ENCODE measurements at regions not wholly inside any gene's neighbourhood (a gene's known extent, or its start where the extent isn't known, plus 50 kb on each side); places are given as distances from the start of the nearest gene placed in this dataset.
A peak's percentile ranks its signal among the peaks of the same experiment; 100 is the strongest.

- no peaks in the 10 kb centered on the region for H3K27me3 ChIP-seq (ENCODE audit: control insufficient read depth in 2 of 2, insufficient read depth in 2 of 2, low read length in 2 of 2)
- no peaks in the 10 kb centered on the region for H3K9me3 ChIP-seq (replicated peaks; ENCODE audit: control insufficient read depth, insufficient read depth, low read depth, low read length)
- ChIA-PET POLR2A (no interaction called here), CTCF (ENCODE audit: low intra/inter-chr PET ratio) (no interaction called here)
- H3K27ac ChIP-seq (ENCODE audit: extremely low read depth, low read depth, low read length) = no peak overlapping the region
- no peak overlapping the region for H3K9ac ChIP-seq (ENCODE audit: insufficient read depth in 1 of 2, low read depth in 2 of 2, low read length in 2 of 2)
- FAIRE-seq (no peak), ATAC-seq (no peak), DNase-seq (ENCODE audit: extremely low read depth in 1 of 4, low spot score in 3 of 4) (no peak)
- H3K4me3 ChIP-seq = no peak overlapping the region
- no peaks in the 10 kb centered on the region for H3K79me2 ChIP-seq (ENCODE audit: control insufficient read depth, insufficient read depth, low read length)
- intact Hi-C loops (cut with micrococcal nuclease) (no loop called here), in situ Hi-C loops (cut with MboI) (no loop called here)
- H2AFZ ChIP-seq (ENCODE audit: low read depth, low read length) = no peak overlapping the region
- WGBS (ENCODE audit: insufficient coverage, low coverage, missing lambda C conversion rate) = 34% methylated on average over 3 of the region's 4 CpGs
- H3K9me1 ChIP-seq (ENCODE audit: control insufficient read depth, insufficient read depth, low read length) = no peaks in the 10 kb centered on the region
- H3K36me3 ChIP-seq (ENCODE audit: control insufficient read depth, insufficient read depth, low read length) = no peaks in the 10 kb centered on the region
- H3K4me1 ChIP-seq (replicated peaks in 1 of 2; ENCODE audit: control insufficient read depth in 2 of 2, insufficient read depth in 2 of 2, low read length in 2 of 2) = no peaks in the 10 kb centered on the region
- no peak overlapping the region for H3K4me2 ChIP-seq (ENCODE audit: insufficient read depth, low read length)
- TF ChIP-seq FOXJ3 (CRISPR knock-in tag; IDR thresholded peaks at IDR 0.05) = no peak
- no peak for TF ChIP-seq HNRNPL (IDR thresholded peaks at IDR 0.05; ENCODE audit: low read depth, low read length)
- no TSS peak for BruUV-seq (replicated peaks)
- H4K20me1 ChIP-seq (replicated peaks; ENCODE audit: control insufficient read depth, insufficient read depth, low read length) = no peaks in the 10 kb centered on the region
These were observed 114.1 kb upstream of the KLHL4 start for GRCh38 chrX:87403551-87403950.

- Histone ChIP-seq H2AFZ (ENCODE audit: low read depth, low read length) (no peak overlapping the region), H3K27me3 (ENCODE audit: control insufficient read depth in 2 of 2, insufficient read depth in 2 of 2, low read length in 2 of 2) (no peaks in the 10 kb centered on the region), H3K4me3 (no peak overlapping the region), H4K20me1 (replicated peaks; ENCODE audit: control insufficient read depth, insufficient read depth, low read length) (no peaks in the 10 kb centered on the region), H3K4me1 (replicated peaks in 1 of 2; ENCODE audit: control insufficient read depth in 2 of 2, insufficient read depth in 2 of 2, low read length in 2 of 2) (peaks cover 0 to 4% of the 10 kb centered on the region in 2 experiments; a peak in 3 of 5 replicates), H3K4me2 (ENCODE audit: insufficient read depth, low read length) (no peak overlapping the region), H3K9me1 (ENCODE audit: control insufficient read depth, insufficient read depth, low read length) (no peaks in the 10 kb centered on the region), H3K36me3 (ENCODE audit: control insufficient read depth, insufficient read depth, low read length) (no peaks in the 10 kb centered on the region), H3K27ac (ENCODE audit: extremely low read depth, low read depth, low read length) (peak overlapping the region; percentile 58; the same call in 1 of the 3 replicates), H3K9ac (ENCODE audit: insufficient read depth in 1 of 2, low read depth in 2 of 2, low read length in 2 of 2) (no peak overlapping the region), H3K9me3 (replicated peaks; ENCODE audit: control insufficient read depth, insufficient read depth, low read depth, low read length) (no peaks in the 10 kb centered on the region), H3K79me2 (ENCODE audit: control insufficient read depth, insufficient read depth, low read length) (no peaks in the 10 kb centered on the region)
- POLR2A ChIA-PET = no interaction called here
- CTCF ChIA-PET (ENCODE audit: low intra/inter-chr PET ratio) = no interaction called here
- ATAC-seq (peak; percentile 88), FAIRE-seq (no peak), DNase-seq (ENCODE audit: extremely low read depth in 1 of 4, low spot score in 3 of 4) (peak; percentile 8 to 68 (median 29))
- in situ Hi-C loops (cut with MboI) (no loop called here), intact Hi-C loops (cut with micrococcal nuclease) (no loop called here)
- WGBS (ENCODE audit: insufficient coverage, low coverage, missing lambda C conversion rate) = 4% methylated on average over 6 of the region's 7 CpGs
- BruUV-seq (replicated peaks) = no TSS peak
- TF ChIP-seq HDAC1 (IDR thresholded peaks at IDR 0.05) = no peak
- 0 out of 2 replicates have a peak, but pooled peaks have one; percentile 19 for TF ChIP-seq CBFA2T2 (conservative IDR thresholded peaks at IDR 0.05)
- TF ChIP-seq NEUROD1 (IDR thresholded peaks at IDR 0.05; ENCODE audit: borderline replicate concordance, low read depth, low read length, partially characterized antibody) = no peak
- TF ChIP-seq DPF2 (IDR thresholded peaks at IDR 0.05) = 0 out of 2 replicates have a peak, but pooled peaks have one; percentile 30
- TF ChIP-seq ESRRA (IDR thresholded peaks at IDR 0.05; ENCODE audit: borderline replicate concordance, low read depth) = 0 out of 2 replicates have a peak, but pooled peaks have one; percentile 18
- TF ChIP-seq ATF7 (IDR thresholded peaks at IDR 0.05) = peak; percentile 34; the same call in 1 of the 2 replicates
- peak; percentile 75 for TF ChIP-seq NFIC (IDR thresholded peaks at IDR 0.05)
- peak; percentile 79; the same call in 1 of the 2 replicates for TF ChIP-seq ZBTB7A (IDR thresholded peaks at IDR 0.05; ENCODE audit: borderline replicate concordance, control insufficient read depth, low read depth, low read length)
- TF ChIP-seq CBFA2T3 (IDR thresholded peaks at IDR 0.05) = peak; percentile 58
- TF ChIP-seq MEIS2 (IDR thresholded peaks at IDR 0.05; ENCODE audit: partially characterized antibody) = peak; percentile 53
- 0 out of 2 replicates have a peak, but pooled peaks have one; percentile 42 for TF ChIP-seq FOSL1 (tag; conservative IDR thresholded peaks at IDR 0.05)
- no peak for TF ChIP-seq DDX20 (tag; IDR thresholded peaks at IDR 0.05; ENCODE audit: low read depth)
These were observed 108.3 kb upstream of the KLHL4 start for GRCh38 chrX:87409113-87409841.
